AG04450 (cell line): ENCODE measurements at regions not wholly inside any gene's neighbourhood (a gene's known extent, or its start where the extent isn't known, plus 50 kb on each side); places are given as distances from the start of the nearest gene placed in this dataset.

ENCODE experiments used
- CTCF ChIA-PET: fragments of 300-600, 350-600 bp; formaldehyde crosslinking; extraction: SDS; loops from one replicate; lab custom pipeline; 2022; ENCODE audit warnings: antibody characterized with exemption, inconsistent platforms; lab: Charles Lee
- POLR2A ChIA-PET: fragments of 350-600 bp; formaldehyde crosslinking; extraction: SDS; loops from one replicate; lab custom pipeline; 2021; ENCODE audit warnings: antibody characterized with exemption, inconsistent platforms; lab: Yijun Ruan, JAX
- DNase-seq: peaks from one replicate; pipeline ENCODE4 v3.0.0-alpha.2; 2011; ENCODE audit warnings: low read depth, low spot score
- H3K27ac ChIP-seq: one replicate; pipeline ENCODE4 v1.5.1; 2012; ENCODE audit warnings: low read depth, low read length, control low read depth
- H3K27me3 ChIP-seq: one replicate; pipeline ENCODE4 v1.6.0; 2012; ENCODE audit warnings: low read length; ENCODE audit not compliant: control insufficient read depth, insufficient read depth
- H3K4me3 ChIP-seq: 2 replicates; pipeline ENCODE4 v1.5.1; 2011; ENCODE audit warnings: mild to moderate bottlenecking, low read depth, low read length, control low read depth
- H3K9me3 ChIP-seq: 2 replicates; pipeline ENCODE4 v1.5.1; 2012; ENCODE audit warnings: low read length; ENCODE audit not compliant: control insufficient read depth, insufficient read depth
- CTCF ChIP-seq: IDR thresholded peaks from 2 replicates; pipeline ENCODE4 v1.5.1; 2011; ENCODE audit warnings: low read depth, low read length, control low read depth, inconsistent platforms

- DNase-seq, result no peak
- POLR2A ChIA-PET, result no interaction called here
- Histone ChIP-seq H3K4me3 (no peak overlapping the region), H3K9me3 (no peaks in the 10 kb centered on the region), H3K27ac (no peak overlapping the region), H3K27me3 (peaks cover 9% of the 10 kb centered on the region)
- CTCF ChIA-PET, result no interaction called here
- no peak for TF ChIP-seq CTCF
Measured at GRCh38 chr10:113336549-113337130, 216.2 kb upstream of the HABP2 start.

DNA sequence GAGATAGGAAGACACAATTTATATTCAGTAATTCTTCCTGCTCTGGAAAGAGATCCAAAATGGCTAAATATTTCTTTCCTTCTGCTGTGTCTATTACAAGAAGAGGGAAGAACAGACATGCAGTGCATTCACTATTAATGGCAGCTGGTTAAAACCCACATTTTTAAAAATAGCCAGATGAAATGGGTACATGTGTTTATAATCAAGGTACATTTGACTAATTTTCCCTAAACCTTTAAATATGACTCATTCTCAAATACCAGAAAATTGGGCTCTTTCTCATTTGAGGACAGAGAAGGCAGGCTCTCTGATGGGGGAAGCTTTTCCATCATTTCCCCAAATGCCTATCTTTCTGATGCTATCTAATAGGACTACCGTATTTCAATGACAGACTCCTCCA lies 215.7 kb upstream of the HABP2 start:
- H3K27me3 ChIP-seq, result peaks cover 9% of the 10 kb centered on the region
- ChIA-PET CTCF (no interaction called here), POLR2A (no interaction called here)
- TF ChIP-seq CTCF, result no peak
- no peak for DNase-seq
- no peak overlapping the region for H3K27ac ChIP-seq
- H3K4me3 ChIP-seq, result no peak overlapping the region
- H3K9me3 ChIP-seq, result no peaks in the 10 kb centered on the region

- H3K27ac ChIP-seq, result no peak overlapping the region
- ChIA-PET CTCF (no interaction called here), POLR2A (no interaction called here)
- H3K4me3 ChIP-seq, result no peak overlapping the region
- peaks cover 9% of the 10 kb centered on the region for H3K27me3 ChIP-seq
- H3K9me3 ChIP-seq, result no peaks in the 10 kb centered on the region
- no peak for TF ChIP-seq CTCF
- DNase-seq, result no peak
Measured at GRCh38 chr10:113339121-113339520, 213.7 kb upstream of the HABP2 start.

GRCh38 chr10:113340282-113340681 lies 212.6 kb upstream of the HABP2 start:
- Histone ChIP-seq H3K4me3 (no peak overlapping the region), H3K27me3 (peaks cover 9% of the 10 kb centered on the region), H3K27ac (no peak overlapping the region), H3K9me3 (no peaks in the 10 kb centered on the region)
- DNase-seq, result no peak
- CTCF ChIA-PET, result no interaction called here
- POLR2A ChIA-PET, result no interaction called here
- TF ChIP-seq CTCF, result no peak

DNA sequence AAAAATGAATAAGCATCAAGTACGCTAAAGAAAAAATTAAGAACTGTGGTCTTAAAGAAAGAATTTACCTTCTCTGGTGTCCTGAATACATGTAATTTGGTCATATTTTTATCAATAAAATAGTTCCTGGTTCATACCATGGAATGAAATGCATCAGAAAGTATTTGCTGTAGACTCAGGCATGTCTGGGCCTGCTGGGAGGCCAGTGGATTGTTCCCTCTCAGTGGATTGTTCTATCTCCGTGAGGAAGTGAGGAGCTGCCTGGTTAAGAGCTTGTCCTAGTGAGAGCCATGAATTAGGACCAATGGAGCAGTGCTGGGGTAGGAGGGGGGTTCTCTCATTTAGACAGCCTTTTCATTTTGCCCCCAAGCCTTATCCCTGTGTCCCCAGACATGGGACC lies 211.7 kb upstream of the HABP2 start:
- Histone ChIP-seq H3K4me3 (no peak overlapping the region), H3K27ac (no peak overlapping the region), H3K9me3 (no peaks in the 10 kb centered on the region), H3K27me3 (peaks cover 9% of the 10 kb centered on the region)
- no peak for DNase-seq
- ChIA-PET POLR2A (no interaction called here), CTCF (no interaction called here)
- no peak for TF ChIP-seq CTCF
